ENCODE measurements at regions not wholly inside any gene's neighbourhood (a gene's known extent, or its start where the extent isn't known, plus 50 kb on each side); places are given as distances from the start of the nearest gene placed in this dataset.
"Not testable (repeated sequence)": the region's sequence is repeated elsewhere in the genome, so short reads cannot be mapped to it uniquely, and the experiment has no call there.

DNA sequence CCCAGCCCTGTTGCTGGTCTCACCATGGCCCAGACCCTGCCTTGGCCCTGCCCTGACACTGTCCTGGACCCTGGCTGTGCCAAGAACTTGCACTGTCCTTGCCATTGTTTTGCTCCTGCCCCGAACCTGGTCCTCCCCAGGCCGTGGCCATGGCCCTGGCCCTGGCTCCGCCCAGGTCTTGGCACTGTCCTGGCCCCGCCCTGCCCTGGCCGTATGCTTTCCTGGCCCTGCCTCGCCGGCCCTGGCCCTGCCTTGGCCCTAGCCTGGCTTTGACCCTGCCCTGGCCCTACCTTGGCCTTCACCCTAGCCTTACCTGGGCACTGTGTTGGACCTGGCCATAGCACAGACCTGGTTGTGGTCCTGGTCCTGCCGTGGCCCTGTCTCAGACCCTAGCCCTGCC is 1558.9 kb downstream of the RPIA start:
- not testable (repeated sequence) for H3K27ac Mint-ChIP-seq; H3K4me1 Mint-ChIP-seq; H3K9me3 Mint-ChIP-seq; H3K4me3 Mint-ChIP-seq; H3K36me3 Mint-ChIP-seq; DNase-seq (ENCODE audit: low spot score in 2 of 2, unreplicated experiment in 2 of 2); H3K27me3 Mint-ChIP-seq (ENCODE audit: low read depth)

DNA sequence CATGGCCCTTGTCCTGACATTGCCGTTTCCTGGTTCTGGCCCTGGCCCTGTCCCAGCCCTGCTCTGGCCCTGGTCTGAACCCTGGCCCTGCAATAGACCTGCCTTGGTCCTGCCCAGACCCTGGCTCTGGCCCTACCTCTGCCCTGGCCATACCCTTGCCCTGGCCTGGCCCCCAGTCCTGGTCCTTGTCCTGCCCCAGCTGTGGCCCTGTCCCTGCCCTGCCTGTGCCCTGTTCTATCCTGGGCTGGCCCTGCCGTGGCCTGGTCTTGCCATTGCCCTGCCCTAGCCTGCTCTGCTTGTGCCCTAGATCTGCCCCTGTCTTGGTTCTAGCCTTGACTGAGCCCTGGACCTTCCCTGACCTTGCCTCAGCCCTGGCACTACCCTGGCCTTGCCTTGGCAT is 1560.1 kb downstream of the RPIA start:
- not testable (repeated sequence) for DNase-seq (ENCODE audit: low spot score in 2 of 2, unreplicated experiment in 2 of 2); H3K27me3 Mint-ChIP-seq (ENCODE audit: low read depth); H3K27ac Mint-ChIP-seq

DNA sequence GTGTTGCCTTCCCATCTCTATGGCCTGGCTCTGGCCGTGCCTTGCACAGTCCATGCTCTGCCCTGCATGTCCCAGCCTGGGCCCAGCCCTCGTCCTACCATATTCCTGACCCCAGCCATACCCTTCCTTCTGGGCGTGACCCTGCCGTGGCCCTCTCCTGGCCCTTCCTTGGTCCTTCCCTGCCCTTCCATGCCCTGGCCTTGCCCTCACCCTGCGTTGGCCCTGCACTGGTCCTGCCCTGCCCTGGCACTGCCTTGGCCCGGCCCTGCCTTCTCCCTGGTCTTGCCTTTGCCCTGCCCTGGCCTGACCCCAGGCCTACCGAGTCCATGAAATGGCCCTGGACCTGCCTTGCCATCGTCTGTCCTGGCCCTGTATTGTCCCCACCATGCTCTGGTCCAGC is 1561.8 kb downstream of the RPIA start:
- H3K9me3 Mint-ChIP-seq = peaks cover 26% of the 10 kb centered on the region
- H3K4me3 Mint-ChIP-seq; DNase-seq (ENCODE audit: low spot score in 2 of 2, unreplicated experiment in 2 of 2); H3K4me1 Mint-ChIP-seq; H3K27me3 Mint-ChIP-seq (ENCODE audit: low read depth); H3K27ac Mint-ChIP-seq; H3K36me3 Mint-ChIP-seq: not testable (repeated sequence)

More for the DNA sequence above, 1560.1 kb downstream of the RPIA start:
- H3K36me3 Mint-ChIP-seq, H3K4me3 Mint-ChIP-seq, H3K4me1 Mint-ChIP-seq: not testable (repeated sequence)
- H3K9me3 Mint-ChIP-seq = peaks cover 12% of the 10 kb centered on the region

DNA sequence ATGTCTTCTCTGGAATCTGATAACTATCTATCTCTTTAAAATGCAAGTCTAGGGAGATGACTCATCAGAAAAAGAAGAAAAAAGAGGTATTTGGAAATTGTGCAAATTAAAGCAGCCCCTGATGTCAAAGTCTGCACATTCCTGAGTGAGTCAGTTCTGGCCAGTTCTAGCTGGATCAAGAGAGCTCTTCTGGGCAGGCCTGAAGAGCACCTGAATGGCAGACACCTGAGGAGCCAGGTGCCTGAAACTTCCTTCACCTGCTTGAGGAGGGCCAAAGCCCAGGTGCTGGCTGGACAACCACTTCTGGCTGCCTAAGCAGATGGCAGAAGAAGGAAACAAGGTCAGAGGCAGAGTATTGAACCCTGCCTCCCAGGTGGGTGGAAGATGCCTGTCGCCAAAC is 1575.4 kb downstream of the RPIA start:
- H3K27ac Mint-ChIP-seq; DNase-seq (ENCODE audit: low spot score in 2 of 2, unreplicated experiment in 2 of 2); H3K36me3 Mint-ChIP-seq; H3K4me1 Mint-ChIP-seq; H3K9me3 Mint-ChIP-seq; H3K27me3 Mint-ChIP-seq (ENCODE audit: low read depth); H3K4me3 Mint-ChIP-seq: not testable (repeated sequence)

DNA sequence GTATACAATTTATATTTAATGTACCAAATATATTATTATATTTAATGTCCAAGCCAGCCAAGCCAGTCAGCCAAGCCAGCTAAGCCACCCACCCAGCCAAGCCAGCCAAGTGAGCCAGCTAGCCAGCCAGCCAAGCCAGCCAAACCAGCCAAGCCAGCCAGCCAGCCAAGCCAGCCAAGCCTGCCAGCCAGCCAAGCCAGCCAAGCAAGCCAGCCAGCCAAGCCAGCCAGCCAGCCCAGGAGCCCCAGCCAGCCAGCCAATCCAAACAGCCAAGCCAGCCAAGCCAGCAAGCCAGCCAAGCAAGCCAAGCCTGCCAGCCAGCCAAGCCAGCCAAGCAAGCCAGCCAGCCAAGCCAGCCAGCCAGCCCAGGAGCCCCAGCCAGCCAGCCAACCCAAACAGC is 1596.3 kb downstream of the RPIA start:
- H3K27me3 Mint-ChIP-seq (ENCODE audit: low read depth); H3K27ac Mint-ChIP-seq; H3K4me1 Mint-ChIP-seq; H3K9me3 Mint-ChIP-seq; H3K36me3 Mint-ChIP-seq; DNase-seq (ENCODE audit: low spot score in 2 of 2, unreplicated experiment in 2 of 2); H3K4me3 Mint-ChIP-seq: not testable (repeated sequence)

DNA sequence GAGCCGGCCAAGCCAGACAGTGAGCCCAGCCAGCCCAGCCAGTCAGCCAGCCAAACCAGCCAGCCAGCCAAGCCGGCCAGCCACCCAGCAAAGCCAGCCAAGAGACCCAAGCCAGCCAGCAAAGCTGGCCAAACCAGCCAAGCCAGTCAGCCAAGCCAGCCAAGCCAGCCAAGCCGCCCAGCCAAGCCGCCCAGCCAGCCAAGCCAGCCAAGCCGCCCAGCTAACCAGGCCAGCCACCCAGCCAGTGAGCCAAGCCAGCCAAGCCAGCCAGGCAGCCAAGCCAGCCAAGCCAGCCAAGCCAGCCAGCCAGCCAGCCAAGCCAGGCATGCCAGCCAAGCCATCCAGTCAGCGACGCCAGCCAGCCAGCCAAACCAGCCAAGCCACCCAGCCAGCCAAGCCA is 1596.9 kb downstream of the RPIA start:
- not testable (repeated sequence) for H3K4me3 Mint-ChIP-seq; H3K4me1 Mint-ChIP-seq; H3K36me3 Mint-ChIP-seq; DNase-seq (ENCODE audit: low spot score in 2 of 2, unreplicated experiment in 2 of 2); H3K27me3 Mint-ChIP-seq (ENCODE audit: low read depth); H3K9me3 Mint-ChIP-seq; H3K27ac Mint-ChIP-seq

DNA sequence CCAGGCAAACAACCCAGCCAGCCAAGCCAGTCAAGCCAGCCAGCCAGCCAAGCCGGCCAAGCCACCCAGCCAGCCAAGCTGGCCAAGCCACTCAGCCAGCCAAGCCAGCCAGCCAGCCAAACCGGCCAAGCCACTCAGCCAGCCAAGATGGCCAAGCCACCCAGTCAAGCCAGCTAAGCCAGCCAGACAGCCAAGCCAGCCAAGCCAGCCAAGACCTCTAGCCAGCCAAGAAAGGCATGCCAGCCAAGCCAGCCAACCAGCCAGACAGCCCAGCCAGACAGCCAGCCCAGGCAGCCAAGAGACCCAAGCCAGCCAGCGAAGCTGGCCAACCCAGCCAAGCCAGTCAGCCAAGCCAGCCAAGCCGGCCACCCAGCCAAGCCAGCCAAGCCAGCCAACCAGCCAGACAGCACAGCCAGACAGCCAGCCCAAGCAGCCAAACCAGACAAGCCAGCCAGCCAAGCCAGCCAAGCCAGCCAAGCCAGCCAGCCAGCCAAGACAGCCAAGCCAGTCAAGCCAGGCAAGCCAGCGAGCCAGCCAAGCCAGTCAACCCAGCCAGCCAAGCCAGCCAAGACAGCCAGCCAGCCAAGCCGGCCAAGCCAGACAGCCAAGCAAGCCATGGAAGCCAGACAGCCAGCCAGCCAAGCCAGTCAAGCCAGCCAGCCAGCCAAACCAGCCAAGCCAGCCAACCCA is 1598.0 kb downstream of the RPIA start:
- DNase-seq (ENCODE audit: low spot score in 2 of 2, unreplicated experiment in 2 of 2); H3K36me3 Mint-ChIP-seq; H3K27me3 Mint-ChIP-seq (ENCODE audit: low read depth); H3K4me1 Mint-ChIP-seq; H3K27ac Mint-ChIP-seq; H3K4me3 Mint-ChIP-seq; H3K9me3 Mint-ChIP-seq: not testable (repeated sequence)

DNA sequence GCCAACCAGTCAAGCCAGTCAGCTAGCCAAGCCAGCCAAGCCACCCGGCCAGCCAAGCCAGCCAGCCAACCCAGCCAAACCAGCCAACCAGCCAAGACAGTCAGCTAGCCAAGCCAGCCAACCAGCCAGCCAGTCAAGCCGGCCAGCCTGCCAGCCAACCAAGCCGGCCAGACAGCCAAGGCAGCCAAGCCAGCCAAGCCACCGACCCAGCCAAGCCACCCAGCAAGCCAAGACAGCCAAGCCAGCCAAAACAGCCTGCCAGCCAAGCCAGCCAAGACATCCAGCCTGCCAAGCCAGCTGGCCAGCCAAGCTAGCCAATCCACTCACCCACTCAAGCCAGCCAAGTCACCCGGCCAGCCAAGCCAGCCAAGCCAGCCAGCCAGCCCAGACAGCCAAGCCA is 1599.2 kb downstream of the RPIA start:
- H3K9me3 Mint-ChIP-seq; H3K4me3 Mint-ChIP-seq; H3K27ac Mint-ChIP-seq; H3K27me3 Mint-ChIP-seq (ENCODE audit: low read depth); H3K36me3 Mint-ChIP-seq; DNase-seq (ENCODE audit: low spot score in 2 of 2, unreplicated experiment in 2 of 2); H3K4me1 Mint-ChIP-seq: not testable (repeated sequence)

DNA sequence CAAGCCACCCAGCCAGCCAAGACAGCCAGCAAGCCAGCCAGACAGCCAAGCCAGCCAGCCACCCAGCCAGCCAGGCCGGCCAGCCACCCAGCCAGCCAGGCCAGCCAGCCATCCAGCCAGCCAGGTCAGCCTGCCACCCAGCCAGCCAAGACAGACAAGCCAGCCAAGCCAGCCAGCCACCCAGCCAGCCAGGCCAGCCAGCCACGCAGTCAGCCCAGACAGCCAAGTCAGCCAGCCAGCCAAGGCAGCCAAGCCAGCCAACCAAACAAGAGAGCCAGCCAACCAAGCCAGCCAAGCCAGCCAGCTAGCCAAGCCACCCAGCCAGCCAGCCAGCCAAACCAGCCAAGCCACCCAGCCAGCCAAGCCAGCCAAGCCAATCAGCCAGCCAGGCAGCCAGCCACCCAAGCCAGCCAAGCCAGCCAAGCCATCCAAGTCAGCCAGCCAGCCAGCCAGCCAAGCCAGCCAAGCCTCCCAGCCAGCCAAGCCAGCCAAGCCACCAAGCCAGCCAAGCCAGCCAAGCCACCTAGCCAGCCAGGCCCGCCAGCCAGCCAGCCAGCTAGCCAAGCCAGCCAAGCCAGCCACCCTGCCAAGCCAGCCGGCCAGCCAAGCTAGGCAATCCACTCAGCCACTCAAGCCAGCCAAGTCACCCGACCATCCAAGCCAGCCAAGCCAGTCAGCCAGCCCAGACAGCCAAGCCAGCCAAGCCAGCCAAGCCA is 1599.9 kb downstream of the RPIA start:
- H3K27me3 Mint-ChIP-seq (ENCODE audit: low read depth); DNase-seq (ENCODE audit: low spot score in 2 of 2, unreplicated experiment in 2 of 2); H3K36me3 Mint-ChIP-seq; H3K27ac Mint-ChIP-seq; H3K9me3 Mint-ChIP-seq; H3K4me3 Mint-ChIP-seq; H3K4me1 Mint-ChIP-seq: not testable (repeated sequence)

DNA sequence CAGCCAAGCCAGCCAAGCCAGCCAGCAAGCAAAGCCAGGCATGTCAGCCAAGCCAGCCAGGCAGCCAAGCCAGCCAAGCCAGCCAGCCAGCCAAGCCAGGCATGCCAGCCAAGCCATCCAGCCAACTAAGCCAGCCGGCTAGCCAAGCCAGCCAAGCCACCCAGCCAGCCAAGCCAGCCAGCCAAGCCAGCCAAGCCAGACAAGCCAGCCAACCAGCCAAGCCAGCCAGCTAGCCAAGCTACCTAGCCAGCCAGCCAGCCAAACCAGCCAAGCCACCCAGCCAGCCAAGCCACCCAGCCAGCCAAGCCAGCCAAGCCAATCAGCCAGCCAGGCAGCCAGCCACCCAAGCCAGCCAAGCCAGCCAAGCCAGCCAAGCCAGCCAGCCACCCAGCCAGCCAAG is 1600.5 kb downstream of the RPIA start:
- not testable (repeated sequence) for H3K27me3 Mint-ChIP-seq (ENCODE audit: low read depth); H3K9me3 Mint-ChIP-seq; H3K36me3 Mint-ChIP-seq; DNase-seq (ENCODE audit: low spot score in 2 of 2, unreplicated experiment in 2 of 2); H3K4me3 Mint-ChIP-seq; H3K4me1 Mint-ChIP-seq; H3K27ac Mint-ChIP-seq

DNA sequence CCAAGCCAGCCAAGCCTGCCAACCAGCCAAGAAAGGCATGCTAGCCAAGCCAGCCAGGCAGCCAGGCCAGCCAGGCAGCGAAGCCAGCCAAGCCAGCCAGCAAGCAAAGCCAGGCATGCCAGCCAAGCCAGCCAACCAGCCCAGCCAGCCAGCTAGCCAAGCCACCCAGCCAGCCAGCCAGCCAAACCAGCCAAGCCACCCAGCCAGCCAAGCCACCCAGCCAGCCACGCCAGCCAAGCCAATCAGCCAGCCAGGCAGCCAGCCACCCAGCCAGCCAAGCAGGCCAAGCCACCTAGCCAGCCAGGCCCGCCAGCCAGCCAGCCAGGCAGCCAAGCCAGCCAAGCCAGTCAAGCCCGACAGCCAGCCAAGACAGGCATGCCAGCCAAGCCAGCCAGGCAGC is 1601.0 kb downstream of the RPIA start:
- not testable (repeated sequence) for H3K4me3 Mint-ChIP-seq; H3K27me3 Mint-ChIP-seq (ENCODE audit: low read depth); H3K36me3 Mint-ChIP-seq; H3K4me1 Mint-ChIP-seq; DNase-seq (ENCODE audit: low spot score in 2 of 2, unreplicated experiment in 2 of 2); H3K27ac Mint-ChIP-seq; H3K9me3 Mint-ChIP-seq

DNA sequence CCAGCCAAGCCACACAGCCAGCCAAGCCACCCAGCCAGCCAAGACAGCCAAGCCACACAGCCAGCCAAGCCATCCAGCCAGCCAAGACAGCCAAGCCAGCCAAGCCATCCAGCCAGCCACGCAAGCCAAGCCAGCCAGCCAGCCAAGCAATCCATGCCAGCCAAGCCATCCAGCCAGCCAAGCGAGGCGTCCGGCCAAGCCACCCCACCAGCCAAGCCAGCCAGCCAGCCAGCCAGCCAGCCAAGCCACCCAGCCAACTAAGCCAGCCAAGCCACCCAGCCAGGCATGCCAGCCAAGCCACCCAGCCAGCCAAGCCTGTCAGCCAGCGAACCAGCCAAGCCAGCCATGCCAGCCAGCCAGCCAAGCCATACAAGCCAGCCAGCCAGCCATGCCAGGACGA is 1601.8 kb downstream of the RPIA start:
- not testable (repeated sequence) for H3K4me1 Mint-ChIP-seq; DNase-seq (ENCODE audit: low spot score in 2 of 2, unreplicated experiment in 2 of 2); H3K4me3 Mint-ChIP-seq

DNA sequence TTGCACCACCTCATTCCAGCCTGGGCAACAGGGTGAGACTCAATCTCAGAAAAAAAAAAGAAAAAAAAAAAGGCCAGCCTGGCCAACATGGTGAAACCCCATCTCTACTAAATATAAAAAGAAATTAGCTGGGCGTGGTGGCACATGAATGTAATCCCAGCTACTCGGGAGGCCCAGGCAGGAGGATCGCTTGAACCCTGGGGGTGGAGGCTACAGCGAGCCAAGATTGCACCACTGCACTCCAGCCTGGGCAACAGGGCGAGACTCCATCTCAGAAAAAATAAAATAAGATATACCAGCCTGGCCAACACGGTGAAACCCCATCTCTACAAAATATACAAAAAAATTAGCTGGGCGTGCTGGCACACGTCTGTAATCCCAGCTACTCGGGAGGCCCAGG is 1602.3 kb downstream of the RPIA start:
- not testable (repeated sequence) for H3K4me3 Mint-ChIP-seq; H3K27me3 Mint-ChIP-seq (ENCODE audit: low read depth); H3K9me3 Mint-ChIP-seq; H3K27ac Mint-ChIP-seq; H3K4me1 Mint-ChIP-seq; DNase-seq (ENCODE audit: low spot score in 2 of 2, unreplicated experiment in 2 of 2); H3K36me3 Mint-ChIP-seq

More for the DNA sequence above, 1601.8 kb downstream of the RPIA start:
- H3K27ac Mint-ChIP-seq; H3K27me3 Mint-ChIP-seq (ENCODE audit: low read depth); H3K36me3 Mint-ChIP-seq; H3K9me3 Mint-ChIP-seq: not testable (repeated sequence)

DNA sequence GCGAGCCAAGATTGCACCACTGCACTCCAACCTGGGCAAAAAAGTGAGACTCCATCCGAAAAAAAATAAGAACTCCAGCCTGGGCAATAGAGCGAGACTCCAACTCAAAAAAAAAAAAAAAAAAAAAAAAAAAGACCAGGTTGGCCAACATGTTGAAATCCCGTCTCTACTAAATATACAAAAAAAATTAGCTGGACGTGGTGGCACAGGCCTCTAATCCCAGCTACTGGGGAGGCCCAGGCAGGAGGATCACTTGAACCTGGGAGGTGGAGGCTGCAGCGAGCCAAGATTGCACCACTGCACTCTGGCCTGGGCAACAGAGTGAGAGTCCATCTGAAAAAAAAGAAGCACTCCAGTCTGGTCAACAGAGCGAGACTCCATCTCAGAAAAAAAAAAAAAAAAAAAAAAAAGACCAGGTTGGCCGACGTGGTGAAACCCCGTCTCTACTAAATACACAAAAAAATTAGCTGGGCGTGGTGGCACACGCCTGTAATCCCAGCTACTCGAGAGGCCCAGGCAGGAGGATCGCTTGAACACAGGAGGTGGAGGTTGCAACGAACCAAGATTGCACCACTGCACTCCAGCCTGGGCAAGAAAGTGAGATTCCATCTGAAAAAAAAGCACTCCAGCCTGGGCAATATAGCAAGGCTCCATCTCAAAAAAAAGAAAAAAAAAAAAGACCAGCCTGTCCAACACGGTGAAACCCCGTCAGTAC is 1603.7 kb downstream of the RPIA start:
- DNase-seq (ENCODE audit: low spot score in 2 of 2, unreplicated experiment in 2 of 2); H3K27me3 Mint-ChIP-seq (ENCODE audit: low read depth); H3K27ac Mint-ChIP-seq; H3K36me3 Mint-ChIP-seq; H3K9me3 Mint-ChIP-seq; H3K4me3 Mint-ChIP-seq; H3K4me1 Mint-ChIP-seq: not testable (repeated sequence)

Measured in mesothelial cell of epicardium (in vitro differentiated cells).